Omental fat pad (tissue), 3 donors: ENCODE measurements at regions not wholly inside any gene's neighbourhood (a gene's known extent, or its start where the extent isn't known, plus 50 kb on each side); places are given as distances from the start of the nearest gene placed in this dataset.

ENCODE experiments used
- ATAC-seq: fragments of 150-250 bp; one replicate; pipeline ENCODE4 v1.9.1; 2016; ENCODE audit warnings: mild to moderate bottlenecking, moderate library complexity; ENCODE audit not compliant: low FRiP score
- DNase-seq: peaks from one replicate; pipeline ENCODE4 v3.0.0-alpha.2; 2019; ENCODE audit warnings: low spot score
- CTCF ChIP-seq, 3 donors: fragments of 450-650 bp; IDR thresholded peaks; one replicate each; pipeline ENCODE4 v1.5.1; 2016 to 2017; ENCODE audit warnings: antibody characterized with exemption in 3 of 3, mild to moderate bottlenecking in 3 of 3, moderate library complexity in 2 of 3

GRCh38 chr6:128759901-128760300 lies 123.0 kb upstream of the LAMA2 start:
- no peak for TF ChIP-seq CTCF (IDR thresholded peaks at IDR 0.05)
- DNase-seq (no peak), ATAC-seq (no peak)

DNA sequence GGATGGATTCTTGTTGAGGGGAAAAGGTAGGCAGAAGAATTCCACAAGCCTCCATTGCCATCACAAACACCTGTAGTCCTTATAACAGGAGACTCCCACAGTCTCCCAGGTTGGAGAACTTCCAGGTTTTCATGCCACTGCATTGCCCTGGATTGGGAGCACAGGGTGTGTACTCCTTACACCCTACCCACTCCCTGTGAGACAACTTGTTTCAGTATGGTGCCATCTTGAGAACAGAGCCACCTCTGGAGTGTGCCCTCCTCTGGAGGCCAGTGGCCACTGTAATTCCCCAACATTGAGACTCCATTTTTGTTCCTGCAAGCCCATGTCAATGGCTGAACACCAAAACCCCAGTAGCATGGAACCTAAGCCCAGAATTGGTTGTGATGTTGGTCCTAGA lies 123.5 kb upstream of the LAMA2 start:
- TF ChIP-seq CTCF (IDR thresholded peaks at IDR 0.05): no peak
- ATAC-seq: no peak

DNA sequence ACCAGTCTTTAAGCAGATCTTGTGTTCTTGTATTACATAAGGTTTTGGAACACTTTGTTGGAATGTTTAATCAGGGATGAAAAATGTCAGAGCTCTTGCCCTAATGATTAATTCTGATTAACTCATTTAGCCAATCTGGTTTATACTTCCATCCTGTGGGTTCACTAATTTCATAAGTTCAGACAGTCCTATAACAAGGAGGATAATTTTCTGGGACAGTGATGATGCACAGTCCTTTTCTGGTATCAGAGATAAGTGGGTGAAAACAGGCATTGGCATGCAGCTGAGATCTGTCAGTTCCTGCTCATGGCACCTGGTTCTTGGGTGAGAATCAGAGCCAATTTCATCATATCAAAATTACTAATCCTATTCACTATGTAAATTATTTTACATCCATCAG lies 125.0 kb upstream of the LAMA2 start:
- DNase-seq (no peak), ATAC-seq (no peak)

More for the DNA sequence above, 123.5 kb upstream of the LAMA2 start:
- no peak for DNase-seq

GRCh38 chr6:128754658-128755256 lies 128.2 kb upstream of the LAMA2 start:
- no peak for DNase-seq
- no peak for TF ChIP-seq CTCF (IDR thresholded peaks at IDR 0.05)
- ATAC-seq: no peak

More for the DNA sequence above, 125.0 kb upstream of the LAMA2 start:
- TF ChIP-seq CTCF (IDR thresholded peaks at IDR 0.05): no peak

DNA sequence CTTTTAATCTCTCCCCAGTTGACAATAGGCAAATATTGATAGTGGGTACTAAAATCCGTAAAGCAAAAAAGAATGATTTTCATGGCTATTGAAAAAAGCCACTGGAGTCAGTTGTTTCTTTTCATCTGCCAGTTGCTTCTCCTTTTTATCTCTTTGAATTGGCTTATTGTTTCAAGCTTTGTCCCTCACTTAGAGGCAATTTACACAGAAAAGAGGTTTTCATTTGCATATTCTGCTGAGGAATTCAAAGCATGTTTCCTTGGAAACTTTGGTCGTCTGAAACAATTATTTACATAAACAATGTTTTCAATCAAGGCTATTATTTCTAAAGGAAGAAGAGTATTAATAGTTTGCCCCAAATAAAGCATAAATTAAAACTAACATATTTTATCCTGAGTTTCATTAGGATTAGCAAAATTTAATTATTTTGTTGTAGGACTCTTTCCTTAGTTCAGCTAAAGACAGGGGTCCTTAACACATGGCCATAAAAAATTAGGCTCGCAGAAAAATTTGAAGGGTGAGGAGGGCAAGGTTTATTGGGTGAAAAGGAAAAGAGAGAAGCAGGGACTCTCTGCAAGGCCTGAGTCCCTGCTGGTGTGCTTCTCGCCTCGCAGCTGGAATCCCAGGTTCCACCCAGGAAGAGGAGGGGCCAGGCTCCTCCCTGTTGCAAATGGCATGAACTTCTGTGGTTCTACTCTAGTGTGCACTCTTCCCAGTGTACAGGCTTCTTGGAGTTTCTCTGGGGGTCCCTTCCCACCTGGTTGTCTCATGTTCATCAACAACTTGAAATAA lies 138.8 kb upstream of the LAMA2 start:
- no peak for TF ChIP-seq CTCF (IDR thresholded peaks at IDR 0.05)
- ATAC-seq (no peak), DNase-seq (no peak)

GRCh38 chr6:128742900-128743299 lies 140.0 kb upstream of the LAMA2 start:
- ATAC-seq: no peak
- no peak for TF ChIP-seq CTCF (IDR thresholded peaks at IDR 0.05)
- DNase-seq: no peak

DNA sequence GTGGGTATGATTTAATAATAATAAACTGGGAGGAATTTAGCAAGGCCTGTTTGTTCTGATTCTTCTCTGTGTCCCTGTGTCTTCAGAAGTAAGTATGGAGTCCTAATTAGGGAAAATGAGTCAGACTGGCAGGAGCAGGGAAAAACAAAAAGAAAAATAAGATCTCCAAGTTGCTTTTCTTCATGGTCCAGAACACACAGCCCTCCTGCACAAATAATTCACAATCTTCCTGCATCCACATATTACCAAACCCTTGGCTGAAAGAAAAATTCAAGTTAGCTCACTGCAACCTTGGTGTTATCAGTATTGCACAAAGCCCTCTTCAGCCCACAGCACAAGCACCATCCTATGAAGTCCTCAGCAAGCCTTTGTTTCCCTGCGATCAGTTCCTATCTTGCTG lies 142.0 kb upstream of the LAMA2 start:
- no peak for ATAC-seq
- no peak for TF ChIP-seq CTCF (IDR thresholded peaks at IDR 0.05)
- no peak for DNase-seq
